SK-N-SH (cell line): ENCODE measurements at regions not wholly inside any gene's neighbourhood (a gene's known extent, or its start where the extent isn't known, plus 50 kb on each side); places are given as distances from the start of the nearest gene placed in this dataset.

Experiments used
- CTCF ChIA-PET: fragments of 300-600, 350-600 bp; formaldehyde crosslinking; extraction: SDS; loops from one replicate; lab custom pipeline; 2021; lab: Yijun Ruan, JAX
- POLR2A ChIA-PET: fragments of 350-600 bp; sonication (Branson Sonifier 250); formaldehyde crosslinking; extraction: SDS; loops from one replicate; lab custom pipeline; 2020; ENCODE audit warnings: antibody characterized with exemption, inconsistent platforms; lab: Yijun Ruan, JAX
- DNase-seq: peaks from one replicate; pipeline ENCODE4 v3.0.0; 2012
- H2AFZ ChIP-seq: fragments of 200-600 bp; sonication (generic); 2 replicates; pipeline ENCODE4 v1.8.1; 2016; ENCODE audit warnings: antibody characterized with exemption, mild to moderate bottlenecking, low read depth
- H3F3A ChIP-seq: fragments of 200-600 bp; sonication (generic); replicated peaks from 2 replicates; pipeline ENCODE3; 2016; ENCODE audit warnings: antibody characterized with exemption, mild to moderate bottlenecking; ENCODE audit not compliant: insufficient read depth
- H3K27ac ChIP-seq, 2 experiments: fragments of 200-500 bp in 1 of 2; fragments of 200-600 bp in 1 of 2; sonication (Bioruptor generic) in 1 of 2; sonication (generic), shearing (Covaris generic) in 1 of 2; 2 replicates each; pipeline versions ENCODE4 v1.5.1 to v1.6.1; 2014 to 2016; ENCODE audit warnings: low read depth in 2 of 2, inconsistent platforms in 1 of 2, low read length in 1 of 2, mild to moderate bottlenecking in 1 of 2, mixed read lengths in 1 of 2
- H3K27me3 ChIP-seq: fragments of 200-600 bp; sonication (generic), shearing (Covaris generic); 2 replicates; pipeline ENCODE4 v1.6.1; 2016; ENCODE audit warnings: mixed run types; ENCODE audit not compliant: insufficient read depth
- H3K36me3 ChIP-seq, 2 experiments: fragments of 200-500 bp in 1 of 2; fragments of 200-600 bp in 1 of 2; sonication (Bioruptor generic) in 1 of 2; sonication (generic) in 1 of 2; replicated peaks in 1 of 2; 2 replicates each; pipeline versions ENCODE3 to v1.5.1; 2014 to 2016; ENCODE audit warnings: low read length in 1 of 2, mild to moderate bottlenecking in 1 of 2; ENCODE audit not compliant: insufficient read depth in 2 of 2, control insufficient read depth in 1 of 2
- H3K4me1 ChIP-seq, 2 experiments: fragments of 200-500 bp in 1 of 2; fragments of 200-600 bp in 1 of 2; sonication (Bioruptor generic) in 1 of 2; sonication (generic), shearing (Covaris generic) in 1 of 2; 2 replicates each; pipeline versions ENCODE4 v1.5.1 to v1.6.1; 2014 to 2016; ENCODE audit warnings: low read depth in 1 of 2, low read length in 1 of 2, mixed run types in 1 of 2; ENCODE audit not compliant: insufficient read depth in 2 of 2, control insufficient read depth in 1 of 2
- H3K4me2 ChIP-seq: fragments of 200-600 bp; sonication (generic), shearing (Covaris generic); 2 replicates; pipeline ENCODE4 v1.6.1; 2017; ENCODE audit warnings: mixed run types
- H3K4me3 ChIP-seq, 2 experiments: fragments of 200-500 bp in 1 of 2; fragments of 200-600 bp in 1 of 2; sonication (Bioruptor generic) in 1 of 2; sonication (generic), shearing (Covaris generic) in 1 of 2; 2 replicates each; pipeline versions ENCODE4 v1.5.1 to v1.8.1; 2014 to 2016; ENCODE audit warnings: low read depth in 2 of 2, inconsistent platforms in 1 of 2, low read length in 1 of 2, mild to moderate bottlenecking in 1 of 2, mixed read lengths in 1 of 2, moderate library complexity in 1 of 2
- H3K79me2 ChIP-seq: fragments of 200-600 bp; sonication (generic); 2 replicates; pipeline ENCODE4 v1.8.1; 2017; ENCODE audit warnings: mild to moderate bottlenecking; ENCODE audit not compliant: insufficient read depth
- H3K9ac ChIP-seq: fragments of 200-600 bp; sonication (generic); 2 replicates; pipeline ENCODE4 v1.6.1; 2017; ENCODE audit warnings: mixed run types
- H3K9me2 ChIP-seq: fragments of 200-600 bp; sonication (generic); 2 replicates; pipeline ENCODE4 v1.6.1; 2017; ENCODE audit warnings: mixed run types
- H3K9me3 ChIP-seq: fragments of 200-600 bp; sonication (generic); 2 replicates; pipeline ENCODE4 v1.6.1; 2017; ENCODE audit warnings: mixed run types, mild to moderate bottlenecking, moderate library complexity
- H4K20me1 ChIP-seq: fragments of 200-600 bp; sonication (generic); 2 replicates; pipeline ENCODE4 v1.6.1; 2017; ENCODE audit warnings: mild to moderate bottlenecking, mixed run types; ENCODE audit not compliant: insufficient read depth
- CHD2 ChIP-seq: fragments of 150-350 bp; IDR thresholded peaks from 2 replicates; pipeline ENCODE4 v1.6.1; 2018; ENCODE audit warnings: low read length; ENCODE audit not compliant: partially characterized antibody
- ELF1 ChIP-seq: IDR thresholded peaks from 2 replicates; pipeline ENCODE4 v1.4.0; 2012
- EP300 ChIP-seq, 2 experiments: IDR thresholded peaks; 2 replicates each; pipeline versions ENCODE4 v1.4.0 to v1.6.1; 2012; ENCODE audit warnings: borderline replicate concordance in 1 of 2, low read depth in 1 of 2, low read length in 1 of 2
- FOSL2 ChIP-seq: IDR thresholded peaks from 2 replicates; pipeline ENCODE4 v1.4.0; 2012; ENCODE audit warnings: low read depth, mild to moderate bottlenecking, moderate library complexity, borderline replicate concordance
- FOXM1 ChIP-seq: IDR thresholded peaks from 2 replicates; pipeline ENCODE4 v1.4.0; 2012; ENCODE audit warnings: low read depth, mild to moderate bottlenecking
- JUND ChIP-seq: IDR thresholded peaks from 2 replicates; pipeline ENCODE4 v1.4.0; 2012
- MEF2A ChIP-seq: IDR thresholded peaks from 2 replicates; pipeline ENCODE4 v1.4.0; 2012; ENCODE audit warnings: low read depth, borderline replicate concordance
- NFIC ChIP-seq: IDR thresholded peaks from 2 replicates; pipeline ENCODE4 v1.4.0; 2012; ENCODE audit warnings: borderline replicate concordance
- NRF1 ChIP-seq: IDR thresholded peaks from 2 replicates; pipeline ENCODE4 v1.6.1; 2012; ENCODE audit warnings: low read depth, mild to moderate bottlenecking, low read length
- POLR2AphosphoS5 ChIP-seq: IDR thresholded peaks from 2 replicates; pipeline ENCODE4 v1.6.1; 2012; ENCODE audit warnings: low read depth, low read length
- RXRA ChIP-seq: IDR thresholded peaks from 2 replicates; pipeline ENCODE4 v1.4.0; 2012; ENCODE audit warnings: low read depth, mild to moderate bottlenecking, borderline replicate concordance
- TAF1 ChIP-seq: IDR thresholded peaks from 2 replicates; pipeline ENCODE4 v1.6.1; 2012; ENCODE audit warnings: low read depth, mild to moderate bottlenecking, low read length, moderate library complexity, borderline replicate concordance
- TCF12 ChIP-seq: IDR thresholded peaks from 2 replicates; pipeline ENCODE4 v1.4.0; 2012
- TEAD4 ChIP-seq: IDR thresholded peaks from 2 replicates; pipeline ENCODE4 v1.4.0; 2012; ENCODE audit warnings: mild to moderate bottlenecking, borderline replicate concordance; ENCODE audit not compliant: insufficient read depth
- USF1 ChIP-seq: IDR thresholded peaks from 2 replicates; pipeline ENCODE4 v1.4.0; 2012; ENCODE audit warnings: low read depth, borderline replicate concordance
- WGBS: methylation state at CpG from one replicate; pipeline ENCODE4 v1.1.6; 2017; ENCODE audit warnings: low lambda C conversion rate; 5-methylcytosine and 5-hydroxymethylcytosine counted together
- TF ChIP-seq, protein P1 (sequence below): IDR thresholded peaks from 2 replicates; pipeline ENCODE4 v1.4.0; 2012; ENCODE audit warnings: low read depth
- TF ChIP-seq, protein P2 (sequence below): IDR thresholded peaks from 2 replicates; pipeline ENCODE4 v1.6.1; 2012; ENCODE audit warnings: mild to moderate bottlenecking, low read depth, low read length, moderate library complexity
- TF ChIP-seq, protein P3 (sequence below): IDR thresholded peaks from 2 replicates; pipeline ENCODE4; 2012

DNA sequence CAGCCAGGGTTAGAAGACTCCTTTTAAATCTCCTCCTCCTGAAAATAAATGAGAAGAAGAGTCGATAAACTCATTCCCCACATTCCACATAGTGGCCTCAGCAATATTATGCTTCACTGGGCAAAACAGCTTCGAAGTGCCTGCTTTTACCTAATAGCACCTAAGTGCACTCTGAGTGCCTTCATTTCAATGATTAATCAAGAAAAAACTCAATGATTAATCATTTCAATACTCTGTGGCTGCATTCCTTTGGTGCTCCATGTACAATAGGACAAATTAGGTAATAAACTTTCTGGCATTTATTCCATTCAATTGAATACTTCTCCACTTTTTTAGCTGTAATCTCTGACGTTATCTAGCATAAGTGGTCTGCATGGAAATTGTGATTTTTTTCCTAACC lies 174.6 kb downstream of the CCDC71L start:
- peaks cover 4 to 28% of the 10 kb centered on the region in 2 experiments for H3K4me1 ChIP-seq
- WGBS: 9% methylated on average over 3 of the region's 3 CpGs
- H3K27ac ChIP-seq: peak overlapping the region; percentile 75 to 79; a peak in 3 of 4 replicates
- no peaks in the 10 kb centered on the region for H3K9me3 ChIP-seq
- no peaks in the 10 kb centered on the region for H3K36me3 ChIP-seq
- H3K4me2 ChIP-seq: peak overlapping the region; percentile 43
- ChIA-PET CTCF (interaction anchor here (1.2 to 2.0 kb wide), 3 partner anchors 12 to 309 kb away, joined by 3 to 8 read pairs (median 4); no protein-coding TSS in a partner anchor), POLR2A (no interaction called here)
- no peaks in the 10 kb centered on the region for H4K20me1 ChIP-seq
- TF ChIP-seq NFIC (peak; percentile 80), FOXM1 (peak; percentile 96), NRF1 (no peak), MEF2A (peak; percentile 88), TEAD4 (peak; percentile 97), CHD2 (no peak), POLR2AphosphoS5 (peak; percentile 61; the same call in 1 of the 2 replicates), ELF1 (no peak), TCF12 (peak; percentile 93), JUND (peak; percentile 92), USF1 (no peak), EP300 (IDR thresholded peaks at IDR 0.05; ENCODE audit: borderline replicate concordance in 1 of 2, low read depth in 1 of 2, low read length in 1 of 2) (peak; percentile 42 to 98; a peak in 3 of 4 replicates), RXRA (peak; percentile 81; the same call in 1 of the 2 replicates), TAF1 (0 out of 2 replicates have a peak, but pooled peaks have one; percentile 28), FOSL2 (peak; percentile 94)
- TF ChIP-seq, protein P1, sequence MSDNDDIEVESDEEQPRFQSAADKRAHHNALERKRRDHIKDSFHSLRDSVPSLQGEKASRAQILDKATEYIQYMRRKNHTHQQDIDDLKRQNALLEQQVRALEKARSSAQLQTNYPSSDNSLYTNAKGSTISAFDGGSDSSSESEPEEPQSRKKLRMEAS: peak; percentile 53; the same call in 1 of the 2 replicates
- TF ChIP-seq, protein P2, sequence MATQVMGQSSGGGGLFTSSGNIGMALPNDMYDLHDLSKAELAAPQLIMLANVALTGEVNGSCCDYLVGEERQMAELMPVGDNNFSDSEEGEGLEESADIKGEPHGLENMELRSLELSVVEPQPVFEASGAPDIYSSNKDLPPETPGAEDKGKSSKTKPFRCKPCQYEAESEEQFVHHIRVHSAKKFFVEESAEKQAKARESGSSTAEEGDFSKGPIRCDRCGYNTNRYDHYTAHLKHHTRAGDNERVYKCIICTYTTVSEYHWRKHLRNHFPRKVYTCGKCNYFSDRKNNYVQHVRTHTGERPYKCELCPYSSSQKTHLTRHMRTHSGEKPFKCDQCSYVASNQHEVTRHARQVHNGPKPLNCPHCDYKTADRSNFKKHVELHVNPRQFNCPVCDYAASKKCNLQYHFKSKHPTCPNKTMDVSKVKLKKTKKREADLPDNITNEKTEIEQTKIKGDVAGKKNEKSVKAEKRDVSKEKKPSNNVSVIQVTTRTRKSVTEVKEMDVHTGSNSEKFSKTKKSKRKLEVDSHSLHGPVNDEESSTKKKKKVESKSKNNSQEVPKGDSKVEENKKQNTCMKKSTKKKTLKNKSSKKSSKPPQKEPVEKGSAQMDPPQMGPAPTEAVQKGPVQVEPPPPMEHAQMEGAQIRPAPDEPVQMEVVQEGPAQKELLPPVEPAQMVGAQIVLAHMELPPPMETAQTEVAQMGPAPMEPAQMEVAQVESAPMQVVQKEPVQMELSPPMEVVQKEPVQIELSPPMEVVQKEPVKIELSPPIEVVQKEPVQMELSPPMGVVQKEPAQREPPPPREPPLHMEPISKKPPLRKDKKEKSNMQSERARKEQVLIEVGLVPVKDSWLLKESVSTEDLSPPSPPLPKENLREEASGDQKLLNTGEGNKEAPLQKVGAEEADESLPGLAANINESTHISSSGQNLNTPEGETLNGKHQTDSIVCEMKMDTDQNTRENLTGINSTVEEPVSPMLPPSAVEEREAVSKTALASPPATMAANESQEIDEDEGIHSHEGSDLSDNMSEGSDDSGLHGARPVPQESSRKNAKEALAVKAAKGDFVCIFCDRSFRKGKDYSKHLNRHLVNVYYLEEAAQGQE: 0 out of 2 replicates have a peak, but pooled peaks have one; percentile 30
- TF ChIP-seq, protein P3, sequence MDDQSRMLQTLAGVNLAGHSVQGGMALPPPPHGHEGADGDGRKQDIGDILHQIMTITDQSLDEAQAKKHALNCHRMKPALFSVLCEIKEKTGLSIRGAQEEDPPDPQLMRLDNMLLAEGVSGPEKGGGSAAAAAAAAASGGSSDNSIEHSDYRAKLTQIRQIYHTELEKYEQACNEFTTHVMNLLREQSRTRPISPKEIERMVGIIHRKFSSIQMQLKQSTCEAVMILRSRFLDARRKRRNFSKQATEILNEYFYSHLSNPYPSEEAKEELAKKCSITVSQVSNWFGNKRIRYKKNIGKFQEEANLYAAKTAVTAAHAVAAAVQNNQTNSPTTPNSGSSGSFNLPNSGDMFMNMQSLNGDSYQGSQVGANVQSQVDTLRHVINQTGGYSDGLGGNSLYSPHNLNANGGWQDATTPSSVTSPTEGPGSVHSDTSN: peak; percentile 87
- peaks cover 27% of the 10 kb centered on the region for H3F3A ChIP-seq
- no peaks in the 10 kb centered on the region for H3K79me2 ChIP-seq
- no peaks in the 10 kb centered on the region for H3K27me3 ChIP-seq
- no peak overlapping the region for H3K4me3 ChIP-seq
- peak overlapping the region; percentile 29; the same call in 1 of the 2 replicates for H2AFZ ChIP-seq
- no peak for DNase-seq
- no peaks in the 10 kb centered on the region for H3K9me2 ChIP-seq
- H3K9ac ChIP-seq: peak overlapping the region; percentile 31; the same call in 1 of the 2 replicates
